DMS153 treated with DMSO at 0.1 percent for 48 hours (cell line): ENCODE measurements at regions not wholly inside any gene's neighbourhood (a gene's known extent, or its start where the extent isn't known, plus 50 kb on each side); places are given as distances from the start of the nearest gene placed in this dataset.

Experiments
- DNase-seq: peaks from one replicate; lab custom pipeline; 2025; ENCODE audit not compliant: unreplicated experiment; lab: John Stamatoyannopoulos, UW

DNA sequence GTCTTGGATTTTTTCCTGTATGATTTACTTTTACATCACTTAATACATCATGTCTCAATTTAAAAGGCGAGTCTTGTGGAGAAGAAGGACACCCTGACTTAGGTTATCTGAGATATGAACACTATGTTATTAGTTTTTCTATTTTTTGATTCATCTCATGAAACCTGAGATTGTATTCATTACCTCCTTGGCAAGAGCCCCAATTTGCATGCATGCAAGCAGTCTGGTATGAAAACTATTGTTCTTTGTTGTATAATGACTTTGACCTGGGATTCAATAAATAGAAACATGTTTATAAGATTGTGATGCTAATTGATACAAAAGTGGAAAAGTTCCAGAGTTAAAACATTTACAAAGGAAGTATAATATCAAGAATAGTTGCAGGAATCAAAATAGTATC is 576.1 kb downstream of the NOVA1 start:
- DNase-seq, result no peak

DNA sequence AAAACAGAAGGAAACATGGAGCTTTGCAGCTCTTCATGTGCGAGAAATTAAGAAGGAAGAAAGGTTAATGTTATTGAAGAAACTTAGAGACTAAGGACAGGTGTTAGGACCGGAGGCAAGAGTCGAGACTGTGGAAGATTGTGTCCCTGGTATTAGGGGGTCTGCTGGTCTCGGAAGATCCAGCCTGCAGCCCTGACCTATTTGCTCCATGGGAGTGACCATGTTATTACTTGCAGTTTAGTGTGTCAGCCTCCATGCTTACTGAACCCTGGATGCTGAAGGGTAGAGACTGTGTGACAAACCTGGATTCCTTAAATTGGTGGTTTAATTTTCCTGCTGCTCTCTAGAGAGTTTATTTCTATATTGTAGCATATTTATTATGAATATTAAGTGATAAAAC is 580.6 kb downstream of the NOVA1 start:
- DNase-seq, result no peak

DNA sequence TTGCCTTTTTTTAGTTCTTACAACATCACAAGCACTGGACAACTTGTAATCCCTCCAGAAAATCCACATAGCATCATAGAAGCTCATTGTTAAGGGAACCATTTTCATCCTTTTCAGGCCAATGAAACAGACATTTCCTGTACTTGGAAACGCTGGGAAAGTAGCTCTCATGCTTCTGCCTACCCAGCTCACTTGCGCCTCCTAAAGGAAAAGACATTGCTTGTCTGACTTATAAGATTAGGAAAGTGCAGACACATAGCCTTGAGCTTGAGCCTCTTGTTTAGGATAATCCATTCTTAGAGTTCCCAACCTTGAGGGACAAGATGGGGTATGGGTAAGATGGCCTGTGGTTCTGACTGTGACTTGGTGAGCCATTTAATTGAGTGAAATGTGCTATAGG is 589.5 kb downstream of the NOVA1 start:
- DNase-seq, result no peak

DNA sequence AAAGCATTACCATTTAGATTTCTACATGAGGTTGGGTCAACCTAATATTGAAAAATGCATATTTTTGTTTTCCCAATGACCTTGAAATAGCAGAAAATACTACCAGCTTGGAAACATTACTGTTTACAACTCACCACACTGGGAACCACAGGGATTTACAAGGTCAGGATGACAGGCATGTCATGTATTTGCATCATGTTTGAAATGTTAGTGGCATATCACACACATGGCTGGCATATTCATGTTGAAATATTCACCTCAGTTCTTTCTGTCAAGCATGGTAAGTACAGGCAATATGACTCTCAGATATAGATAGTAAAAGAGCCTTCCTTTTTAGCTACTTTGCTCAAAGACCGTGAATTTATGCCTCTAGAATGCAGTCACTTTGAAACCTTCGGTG is 593.5 kb downstream of the NOVA1 start:
- no peak for DNase-seq

DNA sequence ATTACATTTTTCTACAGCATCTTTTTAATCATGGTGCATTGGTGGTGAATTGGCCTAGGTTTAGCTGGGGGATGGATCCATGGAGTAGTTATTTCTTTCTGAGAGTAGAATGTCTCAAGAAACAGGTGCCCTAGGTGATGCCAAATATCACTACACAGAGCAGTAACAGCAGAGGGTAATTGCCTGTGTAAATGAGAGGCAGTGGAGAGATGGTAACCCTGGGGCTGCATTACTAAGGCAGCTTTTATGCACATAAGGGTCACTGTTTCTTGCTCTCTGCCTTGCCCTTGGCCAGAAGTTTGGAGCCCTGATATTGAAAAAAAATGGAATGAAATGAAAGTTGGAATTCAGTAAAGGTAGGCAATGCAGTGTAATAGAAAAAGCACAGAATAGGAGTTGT is 604.0 kb downstream of the NOVA1 start:
- no peak for DNase-seq

DNA sequence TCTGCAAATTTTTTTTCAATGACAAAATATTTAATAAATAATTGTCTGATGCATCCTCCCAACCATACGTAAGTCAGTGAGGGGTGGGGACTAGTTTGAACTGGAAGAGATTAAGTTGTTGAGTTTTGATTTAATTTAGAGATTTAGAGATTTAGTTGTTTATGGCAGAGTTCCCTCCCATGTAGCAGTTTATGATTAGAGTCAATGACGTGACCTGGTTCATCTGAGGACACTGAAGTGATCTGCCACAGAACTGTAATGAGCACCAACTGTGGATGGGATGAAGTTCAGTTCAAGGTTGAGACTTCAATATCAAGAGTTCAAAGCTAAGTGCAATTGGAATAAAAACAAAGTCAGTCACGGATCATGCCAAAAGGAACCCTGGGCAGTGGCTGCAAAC is 609.3 kb downstream of the NOVA1 start:
- DNase-seq, result no peak

DNA sequence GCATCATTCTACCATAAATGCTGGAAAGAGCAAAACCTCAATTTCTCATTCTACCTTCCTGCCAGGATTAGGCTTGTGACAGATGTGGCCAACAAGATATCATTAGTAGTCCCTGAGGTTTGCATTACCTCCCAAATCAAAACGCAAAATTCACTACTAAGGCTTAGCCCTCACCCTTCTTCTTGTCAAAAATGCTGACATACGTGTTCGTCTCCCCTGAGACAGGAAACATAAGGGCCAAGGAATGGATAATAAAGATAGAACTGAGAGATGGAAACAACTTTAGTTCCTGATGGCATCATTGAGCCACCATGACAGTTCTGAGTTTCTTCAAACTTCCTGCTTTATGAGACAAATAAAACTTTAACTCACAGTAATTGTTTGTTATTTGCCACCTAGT is 642.1 kb downstream of the NOVA1 start:
- no peak for DNase-seq

DNA sequence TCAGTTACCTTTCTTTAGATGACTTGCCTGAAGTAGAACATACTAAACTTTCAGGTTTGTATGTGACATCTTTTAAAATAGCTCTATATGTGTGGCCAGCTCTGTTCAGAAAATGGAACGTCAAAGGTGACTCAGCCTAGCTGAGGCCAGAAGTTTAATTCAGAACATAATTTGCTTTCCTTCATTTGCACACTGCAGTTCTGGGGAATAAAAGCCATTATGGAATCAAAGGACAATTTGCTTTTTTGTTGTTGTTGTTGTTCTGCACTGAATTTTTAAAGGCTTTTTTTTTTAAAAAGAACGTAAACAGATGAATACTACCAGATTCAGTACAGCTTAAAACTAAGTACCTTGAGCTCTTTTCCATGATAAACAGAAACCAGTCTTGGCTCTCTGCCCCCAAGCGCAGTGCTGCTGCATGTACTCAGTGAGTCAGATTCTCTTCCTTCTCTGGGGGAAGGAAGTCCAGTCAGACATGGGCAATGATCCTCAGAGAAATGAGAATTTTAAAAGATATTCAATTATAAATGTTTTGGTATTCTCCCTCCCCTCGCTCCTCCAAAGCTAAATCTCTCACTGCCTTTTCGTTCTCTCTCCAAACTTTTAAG is 644.2 kb downstream of the NOVA1 start:
- DNase-seq, result no peak

DNA sequence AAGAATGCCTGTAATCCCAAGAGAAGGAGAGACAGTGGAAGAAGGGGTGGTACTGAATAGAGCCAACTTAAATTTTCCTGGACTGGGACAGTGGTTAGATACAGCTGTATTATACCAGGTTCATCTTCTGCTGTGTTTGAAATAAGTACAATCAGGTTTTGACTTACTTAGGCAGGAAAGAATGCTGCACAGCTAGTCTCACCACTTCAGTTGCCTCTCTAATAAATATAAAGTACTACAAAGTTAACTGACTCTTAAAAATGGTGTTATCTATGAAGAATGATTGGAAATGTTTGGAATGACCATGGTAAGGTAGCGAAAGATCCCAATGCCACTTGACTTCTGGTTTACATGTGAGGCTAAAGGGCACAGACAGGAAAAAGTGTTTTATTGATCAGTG is 652.1 kb downstream of the NOVA1 start:
- DNase-seq, result no peak

DNA sequence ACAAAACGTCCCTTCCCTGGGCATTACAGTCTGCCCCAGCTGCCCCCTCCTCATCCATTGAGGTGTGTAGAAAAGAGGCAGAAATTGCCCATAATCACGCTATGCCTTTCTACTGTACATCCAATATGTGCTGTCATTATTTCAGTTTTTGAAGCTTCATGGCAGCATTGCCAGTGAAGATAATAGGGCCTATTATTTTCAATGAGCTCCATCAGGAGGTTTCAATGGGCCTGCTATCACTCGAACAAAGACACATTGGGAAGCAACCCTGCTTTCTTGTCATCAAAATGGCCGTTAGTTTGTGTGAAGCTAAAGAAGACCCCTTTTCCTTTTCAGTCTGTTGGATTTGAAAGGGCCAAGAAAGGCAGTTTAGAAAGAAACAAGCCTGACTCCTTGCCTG is 653.8 kb downstream of the NOVA1 start:
- DNase-seq, result no peak

DNA sequence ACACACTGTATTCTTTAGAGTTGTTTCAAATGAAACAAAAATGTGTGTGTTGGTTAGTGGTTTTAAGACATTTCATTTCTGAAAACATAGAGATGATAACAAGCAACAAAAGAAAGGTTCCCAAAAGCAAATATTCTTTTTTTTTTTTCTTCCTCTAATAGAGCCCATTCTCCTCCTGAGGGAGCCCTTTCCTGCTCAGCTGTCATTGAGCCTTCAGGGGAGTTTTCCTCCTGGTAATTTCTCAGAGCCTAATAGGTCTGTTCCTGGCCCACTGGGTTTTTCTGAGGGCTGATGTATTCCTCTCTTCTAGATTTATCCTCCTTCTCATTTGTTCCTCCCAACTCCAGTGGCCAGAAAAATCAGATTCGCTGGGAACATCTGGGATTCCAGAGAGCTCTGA is 654.5 kb downstream of the NOVA1 start:
- no peak for DNase-seq

DNA sequence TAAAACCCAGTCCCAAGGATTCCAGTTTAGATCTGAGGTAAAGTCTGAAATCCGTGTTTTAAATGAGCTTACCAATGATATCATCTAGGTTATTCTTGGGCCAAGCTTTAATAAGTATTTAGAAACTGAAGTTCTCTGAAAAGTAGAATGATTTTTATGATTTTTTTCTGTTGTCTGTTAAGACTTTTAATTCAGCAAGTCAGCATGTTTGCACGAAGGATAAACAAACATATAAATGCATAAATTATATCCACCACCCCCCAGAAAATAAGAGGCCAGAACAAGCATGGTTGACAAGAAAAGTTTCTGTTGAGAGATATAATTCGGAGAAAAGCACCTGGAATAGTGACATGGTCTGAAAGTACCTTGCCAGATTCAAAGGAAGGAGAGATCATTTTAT is 655.7 kb downstream of the NOVA1 start:
- no peak for DNase-seq

DNA sequence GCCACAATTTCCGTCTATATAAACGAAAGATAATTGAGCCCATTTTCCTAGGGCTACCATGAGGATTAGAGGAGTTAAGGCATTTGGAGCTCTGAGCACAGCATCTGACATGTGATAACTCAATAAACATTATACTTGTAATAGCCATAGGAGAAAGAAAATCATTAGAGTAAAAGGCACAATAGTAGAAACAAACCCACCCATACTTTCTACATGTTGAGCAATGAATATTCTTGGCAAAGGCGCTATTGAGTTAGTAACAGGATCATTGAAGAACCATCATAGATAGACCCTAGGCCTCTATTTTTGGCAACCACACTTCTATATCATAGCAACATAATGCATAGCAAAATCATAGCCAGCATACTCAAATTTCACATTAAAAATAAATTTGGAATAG is 664.1 kb downstream of the NOVA1 start:
- DNase-seq, result no peak

DNA sequence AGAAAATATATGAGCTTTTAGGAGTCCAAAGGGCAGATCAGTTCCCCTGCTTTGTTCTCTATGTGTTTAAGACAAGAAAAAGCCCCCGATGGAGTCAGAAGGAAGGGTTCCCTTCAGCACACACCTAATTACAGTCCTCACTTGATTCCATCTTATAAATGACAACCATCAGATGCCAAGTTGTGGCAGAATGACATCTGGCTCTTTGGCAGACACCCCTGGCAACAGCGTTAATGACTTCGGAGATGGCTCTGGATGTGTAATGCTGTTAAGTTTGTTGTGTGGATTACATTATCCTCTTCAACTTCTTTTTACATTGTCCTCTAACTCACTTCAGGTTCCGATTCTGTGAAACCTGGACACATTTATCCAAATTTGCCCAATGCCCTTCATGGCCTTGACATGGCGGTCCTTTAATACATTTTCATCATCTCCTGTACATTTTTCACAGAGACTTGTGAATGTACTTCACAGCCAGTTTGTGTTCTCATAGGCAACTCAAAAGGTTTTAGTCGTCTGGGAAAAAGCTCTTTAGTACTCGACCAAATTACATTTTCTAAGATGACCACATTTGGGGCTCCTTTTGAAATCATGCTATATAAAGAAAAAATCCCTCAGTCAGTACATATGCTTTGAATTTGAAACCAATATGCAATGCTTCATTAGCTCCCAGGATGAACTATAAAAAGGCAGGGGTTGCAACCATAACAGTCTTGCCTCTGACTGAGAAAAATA is 667.8 kb downstream of the NOVA1 start:
- DNase-seq, result no peak

DNA sequence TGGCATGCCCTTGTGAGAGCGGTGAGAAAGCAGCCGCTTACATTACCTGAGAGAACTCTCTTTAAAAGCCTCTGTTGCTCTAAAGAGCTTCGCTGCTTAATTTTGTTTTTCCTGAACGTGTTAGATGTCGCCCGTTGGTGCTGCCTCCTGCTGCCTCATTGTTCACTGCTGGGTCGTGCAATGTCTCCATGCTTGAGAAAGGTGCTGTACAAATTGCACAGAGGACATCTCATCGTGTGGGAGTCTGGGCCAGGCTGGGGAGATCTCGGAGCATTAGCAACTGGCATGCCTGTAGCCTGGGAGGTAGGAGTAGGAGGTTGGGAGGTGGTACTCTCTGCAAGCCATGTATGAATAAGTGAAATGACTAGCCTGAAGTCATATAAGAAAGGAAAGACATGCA is 686.0 kb downstream of the NOVA1 start:
- DNase-seq, result no peak

DNA sequence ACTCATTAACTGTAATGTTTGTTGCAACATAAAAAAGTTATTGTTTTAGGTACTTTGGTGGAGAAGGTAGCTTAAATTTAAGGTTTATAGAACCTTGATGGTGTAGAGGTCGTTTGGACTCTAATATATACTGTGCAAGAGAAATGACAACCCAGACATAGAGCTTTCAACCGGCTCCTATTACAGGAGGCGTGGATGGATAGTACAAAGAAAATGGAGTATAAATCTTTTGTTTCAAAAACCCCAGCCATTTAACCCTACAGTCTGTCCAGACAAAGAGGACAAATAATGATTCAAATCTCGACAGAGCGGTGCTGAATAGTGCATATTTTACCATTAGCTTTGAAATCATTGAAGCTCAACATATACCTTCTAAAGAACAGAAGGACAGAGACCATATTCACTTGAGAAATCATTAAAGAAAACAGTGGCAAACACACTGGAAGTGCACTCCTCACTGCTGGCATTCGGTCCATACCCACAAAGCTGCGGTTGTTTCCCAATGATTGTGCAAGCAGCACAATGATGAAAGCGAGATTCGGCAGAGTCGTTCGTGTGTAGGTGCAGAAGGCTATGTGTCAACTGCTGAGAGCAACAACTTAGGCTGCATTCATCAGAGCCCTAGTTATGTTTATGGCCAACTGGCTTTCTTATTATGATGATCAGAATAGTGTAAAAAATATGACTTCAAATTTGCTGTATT is 688.6 kb downstream of the NOVA1 start:
- DNase-seq, result no peak

DNA sequence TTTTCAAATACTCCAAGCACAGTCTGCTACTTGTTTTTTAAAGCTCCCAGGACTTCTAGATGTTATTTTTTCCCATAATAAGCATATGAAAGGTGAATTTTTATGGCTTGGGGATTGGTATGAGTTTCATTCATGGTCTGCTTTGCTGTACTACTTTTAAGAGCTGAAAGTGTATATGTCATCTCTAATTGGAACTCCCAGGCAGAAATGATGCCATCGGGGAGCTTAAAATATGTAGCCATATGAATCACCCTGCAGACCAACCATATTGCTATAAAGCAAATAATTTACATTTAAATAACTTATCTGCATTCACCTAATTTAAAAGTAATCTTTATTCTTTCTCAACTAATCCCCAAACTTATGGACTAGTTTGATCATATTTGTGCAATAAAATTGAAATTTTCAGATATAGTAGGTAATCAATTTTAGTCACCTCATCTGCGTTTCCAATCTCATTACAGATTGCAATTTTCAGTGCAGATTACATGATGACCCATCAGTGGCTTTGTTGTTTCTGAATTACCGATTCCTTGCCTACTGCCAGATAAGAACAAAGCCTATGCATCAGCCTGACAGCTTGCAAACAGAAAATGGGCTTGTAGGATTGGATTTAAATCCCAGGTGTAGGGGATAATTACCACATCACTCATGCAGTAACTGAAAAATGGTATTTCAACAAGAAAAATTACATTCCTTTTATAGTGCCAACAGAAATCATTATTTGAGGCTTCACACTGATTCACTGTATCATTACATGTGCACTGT is 689.4 kb downstream of the NOVA1 start:
- DNase-seq, result no peak

DNA sequence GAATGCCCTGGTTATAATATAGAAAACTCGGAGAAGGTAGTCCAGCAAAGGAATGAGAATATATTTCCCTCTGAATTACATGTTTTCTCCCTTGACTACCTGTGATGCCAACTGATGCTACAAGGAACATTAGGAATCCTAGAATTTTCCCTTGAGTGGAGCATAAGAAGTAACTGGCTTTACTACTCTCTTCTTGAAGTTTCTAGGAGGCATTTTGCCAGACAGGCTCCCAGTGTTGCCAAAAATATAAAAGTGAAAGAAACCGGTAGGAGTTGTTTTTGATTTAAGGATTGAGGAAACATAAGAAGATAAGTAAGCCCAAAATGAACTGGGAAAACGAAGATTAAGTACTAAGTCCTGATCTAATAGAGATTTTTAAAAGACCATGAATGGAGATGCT is 693.4 kb downstream of the NOVA1 start:
- DNase-seq, result no peak

DNA sequence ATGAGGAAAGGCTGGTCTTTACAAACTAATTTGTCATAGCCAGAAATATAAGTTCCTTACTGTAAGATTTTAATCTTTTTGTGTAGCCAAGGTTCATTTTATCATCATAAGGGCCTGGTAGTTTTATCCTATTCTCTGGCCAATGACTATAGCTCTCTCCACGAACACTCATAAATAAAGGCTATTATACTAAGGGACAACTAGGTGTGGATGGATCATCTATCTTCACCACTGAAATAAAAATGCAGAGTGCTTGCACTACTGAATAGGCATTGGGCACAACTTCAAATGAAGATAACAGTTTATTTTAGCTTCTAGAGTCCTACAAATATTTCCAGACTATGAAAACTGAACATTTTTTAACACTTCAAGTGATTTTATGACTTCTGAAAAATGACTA is 698.6 kb downstream of the NOVA1 start:
- no peak for DNase-seq

DNA sequence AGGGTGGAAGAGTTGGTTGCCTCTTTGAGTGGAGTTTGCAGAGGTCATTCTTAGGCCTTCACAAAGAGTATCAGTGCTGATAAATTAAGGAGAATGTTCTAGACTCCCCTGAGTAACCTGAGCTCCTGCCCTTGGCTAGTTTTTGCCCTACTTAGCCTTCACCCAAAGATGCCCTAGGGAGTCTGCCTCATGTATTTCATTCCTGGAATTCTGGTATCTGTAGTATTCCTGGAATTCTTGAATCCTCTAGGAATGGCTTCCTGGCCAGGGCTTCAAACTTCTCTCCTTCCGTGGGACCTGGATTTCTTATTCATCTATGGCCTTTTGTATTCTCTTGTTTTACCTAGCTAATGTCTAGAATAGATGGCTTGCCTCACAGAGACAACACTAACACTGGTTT is 701.1 kb downstream of the NOVA1 start:
- no peak for DNase-seq

DNA sequence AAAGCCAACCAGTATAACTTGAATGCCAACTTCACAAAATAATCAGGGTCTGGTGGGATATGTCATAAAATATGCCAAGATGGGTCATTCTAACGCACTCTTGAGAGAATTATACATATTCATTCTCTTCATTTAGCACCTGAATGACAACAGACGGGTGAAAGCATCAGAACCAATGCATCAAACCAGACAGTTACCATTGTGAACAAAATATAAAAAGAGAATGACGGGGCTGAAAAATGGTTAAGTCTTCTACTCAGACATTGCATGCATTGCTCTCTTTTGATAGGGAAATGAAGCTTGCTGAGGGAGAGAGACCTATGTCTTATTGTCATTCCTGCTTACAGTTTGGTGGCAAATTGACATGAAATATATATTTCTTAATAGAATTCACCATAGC is 702.1 kb downstream of the NOVA1 start:
- no peak for DNase-seq
